ENCODE measurements at regions not wholly inside any gene's neighbourhood (a gene's known extent, or its start where the extent isn't known, plus 50 kb on each side); places are given as distances from the start of the nearest gene placed in this dataset.

DNA sequence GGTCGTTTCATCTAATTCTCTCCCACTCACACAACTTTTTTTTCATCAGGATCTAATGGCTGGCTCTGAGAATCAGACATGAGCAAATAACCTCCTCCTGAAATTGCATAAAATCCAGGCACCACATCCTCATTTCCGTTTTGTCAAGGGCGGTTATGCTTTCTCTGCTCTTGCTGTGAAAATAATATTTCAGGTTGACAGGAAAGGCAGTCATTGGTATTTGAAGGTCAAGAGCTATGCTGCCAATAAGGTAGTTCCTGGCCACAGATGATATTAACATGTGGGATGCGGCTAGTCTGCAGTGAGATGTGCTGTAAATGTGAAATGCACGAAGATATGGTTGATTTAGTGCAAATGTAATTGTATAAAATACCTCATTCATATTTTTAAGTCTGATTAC is 870.2 kb upstream of the TMEM132C start:
- TF ChIP-seq CTCF (IDR thresholded peaks at IDR 0.05) = no peak
- TF ChIP-seq POLR2A (IDR thresholded peaks at IDR 0.05) = no peak
